Fibroblast of mammary gland (primary cell): ENCODE measurements at regions not wholly inside any gene's neighbourhood (a gene's known extent, or its start where the extent isn't known, plus 50 kb on each side); places are given as distances from the start of the nearest gene placed in this dataset.

Experiments
- DNase-seq: peaks from one replicate; pipeline ENCODE4 v3.0.0-alpha.2; 2010; ENCODE audit warnings: low read depth
- H3K4me3 ChIP-seq: 2 replicates; pipeline ENCODE4 v1.5.1; 2011; ENCODE audit warnings: low read depth, mild to moderate bottlenecking, low read length, moderate library complexity; ENCODE audit not compliant: control insufficient read depth
- CTCF ChIP-seq: conservative IDR thresholded peaks from 2 replicates; pipeline ENCODE4 v1.5.1; 2011; ENCODE audit warnings: low read depth, low read length, inconsistent platforms; ENCODE audit not compliant: control insufficient read depth, insufficient read depth

- no peak overlapping the region for H3K4me3 ChIP-seq
- TF ChIP-seq CTCF: no peak
- no peak for DNase-seq
These were observed 233.9 kb downstream of the RFPL4B start for GRCh38 chr6:112581015-112581414.

- TF ChIP-seq CTCF: no peak
- no peak for DNase-seq
- no peak overlapping the region for H3K4me3 ChIP-seq
These were observed 243.2 kb downstream of the RFPL4B start for GRCh38 chr6:112590326-112590725.

GRCh38 chr6:112591329-112591728 is 244.2 kb downstream of the RFPL4B start:
- TF ChIP-seq CTCF: no peak

GRCh38 chr6:112592159-112592558 is 245.0 kb downstream of the RFPL4B start:
- no peak overlapping the region for H3K4me3 ChIP-seq
- no peak for DNase-seq
- TF ChIP-seq CTCF: no peak

More at GRCh38 chr6:112591329-112591728, 244.2 kb downstream of the RFPL4B start:
- DNase-seq: no peak
- H3K4me3 ChIP-seq: no peak overlapping the region

GRCh38 chr6:112594886-112595594 is 247.9 kb downstream of the RFPL4B start:
- TF ChIP-seq CTCF: no peak
- no peak for DNase-seq
- no peak overlapping the region for H3K4me3 ChIP-seq

- H3K4me3 ChIP-seq: no peak overlapping the region
- DNase-seq: no peak
- TF ChIP-seq CTCF: no peak
These were observed 248.7 kb downstream of the RFPL4B start for GRCh38 chr6:112595841-112596240.

- no peak for TF ChIP-seq CTCF
- no peak overlapping the region for H3K4me3 ChIP-seq
- no peak for DNase-seq
These were observed 250.0 kb downstream of the RFPL4B start for GRCh38 chr6:112597176-112597575.
